ENCODE measurements at regions not wholly inside any gene's neighbourhood (a gene's known extent, or its start where the extent isn't known, plus 50 kb on each side); places are given as distances from the start of the nearest gene placed in this dataset.
"Not testable (repeated sequence)": the region's sequence is repeated elsewhere in the genome, so short reads cannot be mapped to it uniquely, and the experiment has no call there.

- no peaks in the 10 kb centered on the region for H3K36me3 Mint-ChIP-seq
- no peak overlapping the region for H3K27ac Mint-ChIP-seq
- DNase-seq: no peak
- no peaks in the 10 kb centered on the region for H3K9me3 Mint-ChIP-seq
- no peaks in the 10 kb centered on the region for H3K4me1 Mint-ChIP-seq (ENCODE audit: low read depth)
- H3K4me3 Mint-ChIP-seq: no peak overlapping the region
- intact Hi-C loops (cut with micrococcal nuclease): no loop called here
- CTCF ChIA-PET: no interaction called here
- POLR2A ChIA-PET: no interaction called here
- no peaks in the 10 kb centered on the region for H3K27me3 Mint-ChIP-seq
Measured at GRCh38 chr2:217593732-217594131, 409.1 kb downstream of the TNS1 start.

GRCh38 chr2:217588266-217588665 lies 414.5 kb downstream of the TNS1 start:
- POLR2A ChIA-PET: no interaction called here
- Mint-ChIP-seq H3K4me3 (no peak overlapping the region), H3K36me3 (no peaks in the 10 kb centered on the region), H3K27me3 (no peaks in the 10 kb centered on the region), H3K9me3 (no peaks in the 10 kb centered on the region), H3K27ac (no peak overlapping the region), H3K4me1 (ENCODE audit: low read depth) (no peaks in the 10 kb centered on the region)
- CTCF ChIA-PET: no interaction called here
- DNase-seq: no peak
- intact Hi-C loops (cut with micrococcal nuclease): no loop called here

- Mint-ChIP-seq H3K27ac (no peak overlapping the region), H3K36me3 (no peaks in the 10 kb centered on the region), H3K4me1 (ENCODE audit: low read depth) (no peaks in the 10 kb centered on the region), H3K4me3 (no peak overlapping the region), H3K27me3 (no peaks in the 10 kb centered on the region), H3K9me3 (no peaks in the 10 kb centered on the region)
- ChIA-PET CTCF (no interaction called here), POLR2A (no interaction called here)
- no peak for DNase-seq
- intact Hi-C loops (cut with micrococcal nuclease): no loop called here
Measured at GRCh38 chr2:217585362-217585761, 417.4 kb downstream of the TNS1 start.

- DNase-seq; POLR2A ChIA-PET; H3K4me3 Mint-ChIP-seq; H3K27me3 Mint-ChIP-seq; H3K27ac Mint-ChIP-seq; CTCF ChIA-PET; H3K9me3 Mint-ChIP-seq; H3K4me1 Mint-ChIP-seq (ENCODE audit: low read depth); intact Hi-C loops (cut with micrococcal nuclease); H3K36me3 Mint-ChIP-seq: not testable (repeated sequence)
Measured at GRCh38 chr2:217580407-217580806, 422.4 kb downstream of the TNS1 start.

GRCh38 chr2:217573571-217573970 lies 429.2 kb downstream of the TNS1 start:
- Mint-ChIP-seq H3K9me3 (no peaks in the 10 kb centered on the region), H3K27me3 (no peaks in the 10 kb centered on the region), H3K4me1 (ENCODE audit: low read depth) (no peaks in the 10 kb centered on the region), H3K4me3 (no peak overlapping the region), H3K27ac (no peak overlapping the region), H3K36me3 (no peaks in the 10 kb centered on the region)
- intact Hi-C loops (cut with micrococcal nuclease): no loop called here
- DNase-seq: no peak
- CTCF ChIA-PET: no interaction called here
- POLR2A ChIA-PET: no interaction called here

GRCh38 chr2:217570394-217570793 lies 432.4 kb downstream of the TNS1 start:
- Mint-ChIP-seq H3K9me3 (no peaks in the 10 kb centered on the region), H3K27me3 (no peaks in the 10 kb centered on the region), H3K4me1 (ENCODE audit: low read depth) (no peaks in the 10 kb centered on the region), H3K4me3 (no peak overlapping the region), H3K27ac (no peak overlapping the region), H3K36me3 (peaks cover 2% of the 10 kb centered on the region)
- ChIA-PET POLR2A (no interaction called here), CTCF (no interaction called here)
- intact Hi-C loops (cut with micrococcal nuclease): no loop called here
- no peak for DNase-seq

GRCh38 chr2:217568289-217568971 lies 434.4 kb downstream of the TNS1 start:
- intact Hi-C loops (cut with micrococcal nuclease): no loop called here
- CTCF ChIA-PET: no interaction called here

GRCh38 chr2:217563565-217563964 lies 439.2 kb downstream of the TNS1 start:
- Mint-ChIP-seq H3K27me3 (no peaks in the 10 kb centered on the region), H3K27ac (no peak overlapping the region), H3K4me3 (no peak overlapping the region), H3K4me1 (ENCODE audit: low read depth) (no peaks in the 10 kb centered on the region), H3K36me3 (peaks cover 24% of the 10 kb centered on the region), H3K9me3 (peaks cover 18% of the 10 kb centered on the region)
- ChIA-PET CTCF (no interaction called here), POLR2A (no interaction called here)
- intact Hi-C loops (cut with micrococcal nuclease): no loop called here
- DNase-seq: no peak

More at GRCh38 chr2:217568289-217568971, 434.4 kb downstream of the TNS1 start:
- H3K27ac Mint-ChIP-seq: no peak overlapping the region
- H3K9me3 Mint-ChIP-seq: no peaks in the 10 kb centered on the region
- no peaks in the 10 kb centered on the region for H3K27me3 Mint-ChIP-seq
- H3K4me1 Mint-ChIP-seq (ENCODE audit: low read depth): no peaks in the 10 kb centered on the region
- no peak for DNase-seq
- peaks cover 7% of the 10 kb centered on the region for H3K36me3 Mint-ChIP-seq
- no peak overlapping the region for H3K4me3 Mint-ChIP-seq
- POLR2A ChIA-PET: no interaction called here

GRCh38 chr2:217562871-217563480 lies 439.8 kb downstream of the TNS1 start:
- ChIA-PET POLR2A (no interaction called here), CTCF (no interaction called here)
- no peak for DNase-seq
- Mint-ChIP-seq H3K4me1 (ENCODE audit: low read depth) (no peaks in the 10 kb centered on the region), H3K9me3 (peaks cover 18% of the 10 kb centered on the region), H3K4me3 (no peak overlapping the region), H3K27me3 (no peaks in the 10 kb centered on the region), H3K36me3 (peaks cover 24% of the 10 kb centered on the region), H3K27ac (no peak overlapping the region)
- intact Hi-C loops (cut with micrococcal nuclease): no loop called here

GRCh38 chr2:217559084-217559483 lies 443.7 kb downstream of the TNS1 start:
- POLR2A ChIA-PET: no interaction called here
- H3K9me3 Mint-ChIP-seq: peaks cover 18% of the 10 kb centered on the region
- H3K4me1 Mint-ChIP-seq (ENCODE audit: low read depth): peaks cover 3% of the 10 kb centered on the region
- intact Hi-C loops (cut with micrococcal nuclease): no loop called here
- DNase-seq: no peak
- H3K36me3 Mint-ChIP-seq: peaks cover 22% of the 10 kb centered on the region
- CTCF ChIA-PET: interaction anchor here (0.6 kb wide), 1 partner anchor 49 kb away, joined by 3 read pairs; no protein-coding TSS in a partner anchor
- H3K4me3 Mint-ChIP-seq: no peak overlapping the region
- H3K27me3 Mint-ChIP-seq: no peaks in the 10 kb centered on the region
- H3K27ac Mint-ChIP-seq: no peak overlapping the region

GRCh38 chr2:217555081-217555876 lies 447.5 kb downstream of the TNS1 start:
- Mint-ChIP-seq H3K4me1 (ENCODE audit: low read depth) (peaks cover 8% of the 10 kb centered on the region), H3K27me3 (no peaks in the 10 kb centered on the region), H3K4me3 (no peak overlapping the region), H3K27ac (no peak overlapping the region), H3K36me3 (peaks cover 4% of the 10 kb centered on the region), H3K9me3 (no peaks in the 10 kb centered on the region)
- intact Hi-C loops (cut with micrococcal nuclease): no loop called here
- POLR2A ChIA-PET: no interaction called here
- no peak for DNase-seq
- CTCF ChIA-PET: interaction anchor here (0.6 kb wide), 1 partner anchor 724 kb away, joined by 4 read pairs; no protein-coding TSS in a partner anchor

GRCh38 chr2:217553679-217554078 lies 449.1 kb downstream of the TNS1 start:
- H3K36me3 Mint-ChIP-seq: peaks cover 4% of the 10 kb centered on the region
- H3K9me3 Mint-ChIP-seq: no peaks in the 10 kb centered on the region
- ChIA-PET POLR2A (no interaction called here), CTCF (no interaction called here)
- H3K27me3 Mint-ChIP-seq: no peaks in the 10 kb centered on the region
- peaks cover 8% of the 10 kb centered on the region for H3K4me1 Mint-ChIP-seq (ENCODE audit: low read depth)
- H3K27ac Mint-ChIP-seq: no peak overlapping the region
- intact Hi-C loops (cut with micrococcal nuclease): no loop called here
- no peak for DNase-seq
- no peak overlapping the region for H3K4me3 Mint-ChIP-seq

- intact Hi-C loops (cut with micrococcal nuclease): no loop called here
- Mint-ChIP-seq H3K27ac (no peak overlapping the region), H3K36me3 (peaks cover 4% of the 10 kb centered on the region), H3K27me3 (no peaks in the 10 kb centered on the region), H3K4me1 (ENCODE audit: low read depth) (peaks cover 8% of the 10 kb centered on the region), H3K4me3 (no peak overlapping the region), H3K9me3 (no peaks in the 10 kb centered on the region)
- ChIA-PET CTCF (no interaction called here), POLR2A (no interaction called here)
- no peak for DNase-seq
Measured at GRCh38 chr2:217553202-217553601, 449.6 kb downstream of the TNS1 start.

All from activated CD4-positive, alpha-beta memory T cell treated with anti-CD3 and anti-CD28 coated beads for 36 hours (primary cell).